ENCODE measurements at regions not wholly inside any gene's neighbourhood (a gene's known extent, or its start where the extent isn't known, plus 50 kb on each side); places are given as distances from the start of the nearest gene placed in this dataset.
"Not testable (repeated sequence)": the region's sequence is repeated elsewhere in the genome, so short reads cannot be mapped to it uniquely, and the experiment has no call there.

- ChIA-PET POLR2A (no interaction called here), CTCF (no interaction called here)
- peaks cover 8% of the 10 kb centered on the region for H3K9me3 Mint-ChIP-seq (ENCODE audit: insufficient read depth)
- ATAC-seq, result no peak
- H3K27me3 Mint-ChIP-seq (ENCODE audit: low read depth), result no peaks in the 10 kb centered on the region
- H3K4me1 Mint-ChIP-seq (ENCODE audit: low read depth), result no peaks in the 10 kb centered on the region
- H3K36me3 Mint-ChIP-seq (ENCODE audit: low read depth), result no peaks in the 10 kb centered on the region
- H3K27ac Mint-ChIP-seq, result no peak overlapping the region
- H3K4me3 Mint-ChIP-seq, result no peak overlapping the region
- no peak for DNase-seq
Measured at GRCh38 chr4:12120968-12121367, 692.3 kb upstream of the HS3ST1 start.

DNA sequence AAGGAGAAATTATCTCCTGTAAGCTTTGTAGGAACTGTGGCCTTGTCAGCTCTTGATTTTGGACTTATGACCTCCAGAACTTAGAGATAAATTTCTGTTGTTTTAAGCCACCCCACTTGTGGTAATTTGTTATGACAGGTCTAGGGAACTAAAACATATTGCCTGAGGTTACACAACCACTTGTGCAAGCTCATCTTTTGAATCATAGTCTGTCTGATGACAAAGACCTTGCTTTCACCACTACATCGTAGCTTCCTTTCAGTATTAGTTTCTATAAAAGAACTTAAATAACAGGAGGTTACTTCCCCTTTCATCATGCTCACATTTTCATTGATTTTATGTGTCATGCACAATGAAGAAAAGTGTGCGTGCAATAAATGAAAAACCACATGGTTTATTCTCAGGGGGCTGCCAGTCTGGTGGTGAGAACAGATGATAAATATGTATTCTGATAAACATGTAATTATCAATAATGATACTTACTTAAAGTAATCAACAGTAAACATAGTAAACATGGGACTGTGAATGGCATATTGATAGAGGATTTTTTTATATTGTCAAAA is 690.0 kb upstream of the HS3ST1 start:
- ATAC-seq, result no peak
- Mint-ChIP-seq H3K4me3 (no peak overlapping the region), H3K27ac (no peak overlapping the region), H3K4me1 (ENCODE audit: low read depth) (no peaks in the 10 kb centered on the region), H3K36me3 (ENCODE audit: low read depth) (no peaks in the 10 kb centered on the region), H3K27me3 (ENCODE audit: low read depth) (no peaks in the 10 kb centered on the region), H3K9me3 (ENCODE audit: insufficient read depth) (peaks cover 18% of the 10 kb centered on the region)
- DNase-seq, result no peak
- ChIA-PET CTCF (no interaction called here), POLR2A (no interaction called here)

DNA sequence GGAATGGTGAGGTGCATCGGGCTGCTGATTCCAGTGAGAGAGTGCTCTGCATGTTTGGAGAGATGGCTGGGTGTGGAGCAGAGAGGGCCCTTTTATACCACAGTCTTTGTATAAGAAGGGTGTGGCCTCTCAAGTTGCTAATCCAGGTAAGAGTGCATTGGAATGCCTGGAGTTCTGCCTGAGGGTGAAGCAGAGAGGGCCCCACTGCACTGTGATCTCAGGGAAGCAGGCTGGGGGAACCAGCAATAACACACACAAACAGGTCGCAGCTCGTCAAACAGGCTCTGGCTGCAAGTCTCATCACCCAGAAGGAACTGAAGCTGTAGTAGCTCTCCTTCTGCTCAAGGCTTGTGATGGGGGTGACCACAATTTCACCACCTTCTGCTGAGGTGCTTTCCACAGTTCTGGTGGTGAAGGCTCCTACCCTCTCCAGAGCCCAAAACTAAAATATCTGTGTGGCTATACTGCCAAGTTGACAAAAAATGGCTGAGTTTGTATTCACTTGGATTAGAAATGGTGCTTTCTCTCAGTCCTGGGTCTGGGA is 687.4 kb upstream of the HS3ST1 start:
- no peak for ATAC-seq
- no peak for DNase-seq
- H3K36me3 Mint-ChIP-seq (ENCODE audit: low read depth), result no peaks in the 10 kb centered on the region
- no peak overlapping the region for H3K4me3 Mint-ChIP-seq
- CTCF ChIA-PET, result no interaction called here
- H3K9me3 Mint-ChIP-seq (ENCODE audit: insufficient read depth), result peaks cover 33% of the 10 kb centered on the region
- H3K27me3 Mint-ChIP-seq (ENCODE audit: low read depth), result no peaks in the 10 kb centered on the region
- POLR2A ChIA-PET, result no interaction called here
- H3K27ac Mint-ChIP-seq, result no peak overlapping the region
- no peaks in the 10 kb centered on the region for H3K4me1 Mint-ChIP-seq (ENCODE audit: low read depth)

DNA sequence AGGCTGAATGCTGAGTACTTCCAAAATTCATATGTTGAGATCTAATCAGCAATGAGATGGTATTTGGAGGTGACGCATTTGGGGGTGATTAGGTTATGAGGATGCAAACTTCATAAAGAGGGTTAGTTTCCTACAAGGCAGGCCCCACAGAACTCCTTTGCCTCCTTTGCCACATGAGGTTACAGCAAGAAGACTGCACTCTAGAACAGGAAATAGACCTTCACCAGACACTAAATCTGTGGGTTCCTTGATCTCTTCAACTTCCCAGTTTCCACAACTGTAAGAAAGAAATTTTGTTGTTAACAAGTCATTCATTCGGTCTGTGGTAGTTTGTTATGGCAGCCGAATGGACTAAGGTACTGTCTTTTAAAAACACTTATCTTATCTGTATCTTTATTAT is 681.9 kb upstream of the HS3ST1 start:
- H3K4me3 Mint-ChIP-seq, result no peak overlapping the region
- ChIA-PET POLR2A (no interaction called here), CTCF (no interaction called here)
- H3K4me1 Mint-ChIP-seq (ENCODE audit: low read depth), result no peaks in the 10 kb centered on the region
- H3K9me3 Mint-ChIP-seq (ENCODE audit: insufficient read depth), result peaks cover 25% of the 10 kb centered on the region
- no peak for ATAC-seq
- H3K36me3 Mint-ChIP-seq (ENCODE audit: low read depth), result no peaks in the 10 kb centered on the region
- H3K27ac Mint-ChIP-seq, result no peak overlapping the region
- H3K27me3 Mint-ChIP-seq (ENCODE audit: low read depth), result no peaks in the 10 kb centered on the region
- DNase-seq, result no peak

GRCh38 chr4:12109056-12109455 is 680.4 kb upstream of the HS3ST1 start:
- POLR2A ChIA-PET; H3K4me1 Mint-ChIP-seq (ENCODE audit: low read depth); H3K27ac Mint-ChIP-seq; H3K27me3 Mint-ChIP-seq (ENCODE audit: low read depth); H3K36me3 Mint-ChIP-seq (ENCODE audit: low read depth); ATAC-seq; DNase-seq; H3K4me3 Mint-ChIP-seq; CTCF ChIA-PET: not testable (repeated sequence)
- peaks cover 16% of the 10 kb centered on the region for H3K9me3 Mint-ChIP-seq (ENCODE audit: insufficient read depth)

GRCh38 chr4:12105519-12105918 is 676.8 kb upstream of the HS3ST1 start:
- CTCF ChIA-PET, result no interaction called here
- H3K4me1 Mint-ChIP-seq (ENCODE audit: low read depth), result no peaks in the 10 kb centered on the region
- no peak overlapping the region for H3K4me3 Mint-ChIP-seq
- H3K9me3 Mint-ChIP-seq (ENCODE audit: insufficient read depth), result peaks cover 7% of the 10 kb centered on the region
- no peak for ATAC-seq
- no peaks in the 10 kb centered on the region for H3K27me3 Mint-ChIP-seq (ENCODE audit: low read depth)
- no peaks in the 10 kb centered on the region for H3K36me3 Mint-ChIP-seq (ENCODE audit: low read depth)
- no peak overlapping the region for H3K27ac Mint-ChIP-seq
- POLR2A ChIA-PET, result no interaction called here
- DNase-seq, result no peak

- peaks cover 10% of the 10 kb centered on the region for H3K9me3 Mint-ChIP-seq (ENCODE audit: insufficient read depth)
- DNase-seq; ATAC-seq; CTCF ChIA-PET; H3K27me3 Mint-ChIP-seq (ENCODE audit: low read depth); H3K4me1 Mint-ChIP-seq (ENCODE audit: low read depth); POLR2A ChIA-PET; H3K4me3 Mint-ChIP-seq; H3K27ac Mint-ChIP-seq; H3K36me3 Mint-ChIP-seq (ENCODE audit: low read depth): not testable (repeated sequence)
Measured at GRCh38 chr4:12089920-12090319, 661.2 kb upstream of the HS3ST1 start.

GRCh38 chr4:12084690-12085089 is 656.0 kb upstream of the HS3ST1 start:
- CTCF ChIA-PET, result no interaction called here
- Mint-ChIP-seq H3K4me1 (ENCODE audit: low read depth) (no peaks in the 10 kb centered on the region), H3K27me3 (ENCODE audit: low read depth) (no peaks in the 10 kb centered on the region), H3K4me3 (no peak overlapping the region), H3K36me3 (ENCODE audit: low read depth) (no peaks in the 10 kb centered on the region), H3K9me3 (ENCODE audit: insufficient read depth) (peaks cover 16% of the 10 kb centered on the region), H3K27ac (no peak overlapping the region)
- no peak for DNase-seq
- ATAC-seq, result no peak
- POLR2A ChIA-PET, result no interaction called here

- CTCF ChIA-PET, result no interaction called here
- DNase-seq, result no peak
- Mint-ChIP-seq H3K27me3 (ENCODE audit: low read depth) (no peaks in the 10 kb centered on the region), H3K9me3 (ENCODE audit: insufficient read depth) (peaks cover 2% of the 10 kb centered on the region), H3K36me3 (ENCODE audit: low read depth) (no peaks in the 10 kb centered on the region), H3K4me3 (no peak overlapping the region), H3K27ac (no peak overlapping the region), H3K4me1 (ENCODE audit: low read depth) (no peaks in the 10 kb centered on the region)
- ATAC-seq, result no peak
- POLR2A ChIA-PET, result no interaction called here
Measured at GRCh38 chr4:12071316-12071715, 642.6 kb upstream of the HS3ST1 start.

GRCh38 chr4:12053966-12054365 is 625.3 kb upstream of the HS3ST1 start:
- H3K4me3 Mint-ChIP-seq, result no peak overlapping the region
- CTCF ChIA-PET, result no interaction called here
- ATAC-seq (no peak), DNase-seq (no peak)
- H3K9me3 Mint-ChIP-seq (ENCODE audit: insufficient read depth), result peaks cover 5% of the 10 kb centered on the region
- H3K36me3 Mint-ChIP-seq (ENCODE audit: low read depth), result no peaks in the 10 kb centered on the region
- H3K4me1 Mint-ChIP-seq (ENCODE audit: low read depth), result no peaks in the 10 kb centered on the region
- no peaks in the 10 kb centered on the region for H3K27me3 Mint-ChIP-seq (ENCODE audit: low read depth)
- POLR2A ChIA-PET, result no interaction called here
- no peak overlapping the region for H3K27ac Mint-ChIP-seq

GRCh38 chr4:12053556-12053955 is 624.9 kb upstream of the HS3ST1 start:
- CTCF ChIA-PET, result no interaction called here
- H3K4me3 Mint-ChIP-seq, result no peak overlapping the region
- no peaks in the 10 kb centered on the region for H3K36me3 Mint-ChIP-seq (ENCODE audit: low read depth)
- ATAC-seq, result no peak
- no peak overlapping the region for H3K27ac Mint-ChIP-seq
- DNase-seq, result no peak
- peaks cover 5% of the 10 kb centered on the region for H3K9me3 Mint-ChIP-seq (ENCODE audit: insufficient read depth)
- H3K4me1 Mint-ChIP-seq (ENCODE audit: low read depth), result no peaks in the 10 kb centered on the region
- POLR2A ChIA-PET, result no interaction called here
- no peaks in the 10 kb centered on the region for H3K27me3 Mint-ChIP-seq (ENCODE audit: low read depth)

- peaks cover 13% of the 10 kb centered on the region for H3K9me3 Mint-ChIP-seq (ENCODE audit: insufficient read depth)
- no peak for DNase-seq
Measured at GRCh38 chr4:12050357-12050756, 621.7 kb upstream of the HS3ST1 start.

GRCh38 chr4:12042818-12043217 is 614.1 kb upstream of the HS3ST1 start:
- POLR2A ChIA-PET, result no interaction called here
- H3K27me3 Mint-ChIP-seq (ENCODE audit: low read depth), result no peaks in the 10 kb centered on the region
- H3K27ac Mint-ChIP-seq, result no peak overlapping the region
- H3K4me3 Mint-ChIP-seq, result no peak overlapping the region
- peaks cover 23% of the 10 kb centered on the region for H3K9me3 Mint-ChIP-seq (ENCODE audit: insufficient read depth)
- H3K4me1 Mint-ChIP-seq (ENCODE audit: low read depth), result no peaks in the 10 kb centered on the region
- CTCF ChIA-PET, result no interaction called here
- H3K36me3 Mint-ChIP-seq (ENCODE audit: low read depth), result no peaks in the 10 kb centered on the region
- DNase-seq (no peak), ATAC-seq (no peak)

More at GRCh38 chr4:12050357-12050756, 621.7 kb upstream of the HS3ST1 start:
- ChIA-PET POLR2A (no interaction called here), CTCF (no interaction called here)
- H3K4me3 Mint-ChIP-seq, result no peak overlapping the region
- no peaks in the 10 kb centered on the region for H3K4me1 Mint-ChIP-seq (ENCODE audit: low read depth)
- H3K27ac Mint-ChIP-seq, result no peak overlapping the region
- H3K27me3 Mint-ChIP-seq (ENCODE audit: low read depth), result no peaks in the 10 kb centered on the region
- ATAC-seq, result no peak
- no peaks in the 10 kb centered on the region for H3K36me3 Mint-ChIP-seq (ENCODE audit: low read depth)

All from activated CD8-positive, alpha-beta T cell treated with anti-CD3 and anti-CD28 coated beads, Interleukin-2, amount 10 ng/mL, durations not matched to agents 7 days and 5 days (primary cell).